Stimulated activated CD4-positive, alpha-beta T cell treated with anti-CD3 and anti-CD28 coated beads, Interleukin-1b, Interleukin-23, amount 100 ng/mL, for 48 hours (primary cell): ENCODE measurements at regions not wholly inside any gene's neighbourhood (a gene's known extent, or its start where the extent isn't known, plus 50 kb on each side); places are given as distances from the start of the nearest gene placed in this dataset.

Source experiments
- DNase-seq: peaks from one replicate; pipeline ENCODE4 v3.0.0-alpha.2; 2020

DNA sequence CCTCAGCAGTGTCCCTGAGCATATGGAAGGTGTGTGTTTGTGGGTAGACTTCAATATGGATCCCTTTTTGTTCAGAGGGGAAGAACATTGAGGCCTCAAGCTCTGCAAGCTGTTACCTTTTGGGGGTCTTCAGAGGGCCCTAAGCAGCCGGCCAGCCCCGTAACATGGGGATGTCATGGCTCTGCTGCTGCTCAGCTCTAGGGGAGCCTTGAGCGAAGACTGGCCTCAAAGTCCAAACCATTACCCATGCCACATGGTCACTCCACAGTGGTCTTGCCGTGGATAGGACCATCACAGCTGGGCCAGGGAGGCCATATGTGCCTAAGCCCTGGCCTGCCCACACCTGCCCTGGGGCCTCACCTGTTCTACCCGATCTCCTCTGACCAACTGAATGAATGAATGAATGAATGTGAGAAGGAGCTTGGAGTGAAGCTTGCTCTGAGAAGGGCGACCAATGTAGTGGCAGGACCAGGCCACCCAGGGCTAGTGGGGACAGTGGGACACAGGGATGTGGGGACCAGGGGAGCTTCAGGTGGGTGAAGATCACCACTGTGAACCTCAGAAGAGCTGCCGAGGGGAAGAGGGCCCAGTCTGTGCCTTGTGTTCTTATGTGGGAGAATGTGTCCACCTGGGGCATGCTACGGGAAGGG is 754.6 kb downstream of the BRD1 start:
- no peak for DNase-seq

DNA sequence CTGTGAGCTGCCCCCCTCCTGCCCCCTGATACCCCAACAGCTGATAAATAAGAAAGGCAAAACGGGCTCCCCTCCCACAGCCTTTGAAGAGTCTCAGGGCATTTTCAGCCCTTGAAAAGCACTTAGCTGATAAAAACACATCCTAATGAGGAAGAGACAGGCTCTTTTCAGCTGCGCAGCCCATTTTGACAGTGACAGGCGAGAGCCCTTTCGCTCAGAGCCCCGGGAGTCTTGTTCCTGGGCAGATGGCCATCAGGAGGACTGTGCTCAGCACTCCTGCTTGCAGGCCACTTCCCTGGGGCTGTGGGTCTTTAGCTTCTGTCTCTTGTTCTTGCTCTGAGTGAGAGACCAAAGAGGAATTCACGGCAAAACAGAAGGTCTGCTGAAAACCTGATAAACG is 757.2 kb downstream of the BRD1 start:
- DNase-seq: no peak

DNA sequence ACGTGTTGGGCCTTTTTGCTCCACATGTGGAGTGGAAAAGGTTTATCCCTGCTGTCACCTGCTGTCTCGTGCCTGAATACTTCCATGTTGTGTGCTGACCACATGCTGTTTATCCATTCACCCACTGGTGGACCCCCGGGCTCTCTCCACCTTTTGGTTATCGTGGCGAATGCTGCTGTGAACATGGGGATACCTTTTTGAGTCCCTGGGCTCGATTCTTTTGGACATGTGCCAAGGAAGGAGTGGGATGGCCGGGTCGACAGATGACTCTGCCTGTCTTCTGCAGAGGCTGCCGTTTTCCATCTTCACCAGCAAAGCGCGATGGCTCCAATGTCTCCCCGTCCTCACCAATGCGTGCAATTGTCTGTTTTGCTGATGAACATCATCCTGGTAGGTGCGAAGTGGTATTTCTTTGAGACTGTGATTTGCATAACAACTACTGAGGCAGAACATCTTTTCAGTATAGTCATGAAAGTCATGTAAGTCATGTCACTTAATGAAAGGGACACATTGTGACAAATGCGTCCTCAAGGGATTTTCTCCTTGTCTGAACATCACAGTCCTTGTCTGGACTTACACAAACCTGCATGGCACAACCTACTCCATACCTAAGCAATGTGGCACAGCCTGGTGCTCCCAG is 758.7 kb downstream of the BRD1 start:
- DNase-seq: no peak

DNA sequence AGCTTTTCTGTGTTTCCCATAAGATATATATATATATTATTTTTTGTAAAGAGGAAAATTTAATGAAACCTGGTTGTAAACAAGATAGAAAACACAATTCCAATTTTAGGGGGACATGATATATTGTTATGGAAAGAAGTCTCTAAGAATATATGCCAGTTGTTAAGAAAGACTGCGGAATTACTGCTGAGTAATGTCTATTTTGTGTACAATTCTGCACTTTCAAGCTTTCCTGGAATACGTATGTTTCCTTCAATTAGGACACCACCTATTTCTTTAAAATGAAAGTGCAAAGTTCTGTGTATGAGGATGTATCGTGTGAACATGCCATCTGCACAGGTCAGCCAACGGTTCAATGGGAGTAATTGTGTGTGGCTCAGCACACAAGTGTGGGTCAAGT is 760.2 kb downstream of the BRD1 start:
- DNase-seq: no peak

DNA sequence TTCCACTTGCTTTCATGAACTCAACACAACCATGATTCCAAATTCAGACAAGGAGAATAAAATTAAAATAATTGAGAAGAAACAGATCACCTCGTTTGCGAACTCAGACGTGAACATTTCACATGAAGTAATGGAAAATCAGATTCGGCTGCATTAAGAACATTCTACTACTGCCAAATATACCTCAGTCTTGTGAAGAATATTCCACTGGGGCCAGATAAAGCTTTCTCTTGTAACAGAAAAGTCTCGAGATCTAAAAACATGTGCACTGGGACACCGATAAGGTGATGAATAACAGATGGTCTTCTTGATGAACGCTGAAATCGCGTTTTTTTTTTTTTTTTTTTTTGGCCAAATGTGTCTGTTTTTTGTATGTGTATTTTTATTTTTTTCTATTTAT is 761.1 kb downstream of the BRD1 start:
- no peak for DNase-seq

DNA sequence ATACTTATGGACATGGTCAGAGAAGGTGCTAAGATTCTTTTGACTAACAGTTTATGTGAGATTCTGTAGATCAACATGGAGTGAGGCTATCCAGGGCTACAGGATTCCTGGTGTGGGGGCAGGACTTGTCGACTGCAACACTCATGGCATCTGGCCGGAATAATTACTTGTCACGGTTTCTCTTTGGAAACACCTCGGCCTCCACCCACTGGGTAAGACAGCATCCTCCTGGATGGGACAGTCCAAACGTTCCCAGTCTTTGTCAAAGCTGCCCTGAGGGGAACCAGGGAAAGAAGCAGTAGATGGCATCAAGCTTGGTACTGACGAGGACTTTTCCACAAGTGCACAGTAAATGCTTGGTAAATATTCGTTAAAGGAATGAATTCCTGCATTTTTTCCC is 762.8 kb downstream of the BRD1 start:
- no peak for DNase-seq

DNA sequence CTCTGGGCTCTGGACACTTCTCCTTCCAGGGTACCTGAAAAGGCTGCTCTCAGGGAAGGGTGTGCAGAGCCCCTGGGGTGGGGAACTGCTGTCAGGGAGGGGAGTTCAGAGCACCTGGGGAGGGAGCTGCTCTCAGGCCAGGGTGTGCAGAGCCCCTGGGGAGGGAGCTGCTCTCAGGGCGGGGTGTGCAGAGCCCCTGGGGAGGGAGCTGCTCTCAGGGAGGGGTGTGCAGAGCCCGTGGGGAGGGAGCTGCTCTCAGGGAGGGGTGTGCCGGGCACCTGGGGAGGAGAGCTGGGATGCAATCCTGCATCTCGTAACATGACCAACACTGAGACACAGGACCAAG is 764.2 kb downstream of the BRD1 start:
- no peak for DNase-seq

DNA sequence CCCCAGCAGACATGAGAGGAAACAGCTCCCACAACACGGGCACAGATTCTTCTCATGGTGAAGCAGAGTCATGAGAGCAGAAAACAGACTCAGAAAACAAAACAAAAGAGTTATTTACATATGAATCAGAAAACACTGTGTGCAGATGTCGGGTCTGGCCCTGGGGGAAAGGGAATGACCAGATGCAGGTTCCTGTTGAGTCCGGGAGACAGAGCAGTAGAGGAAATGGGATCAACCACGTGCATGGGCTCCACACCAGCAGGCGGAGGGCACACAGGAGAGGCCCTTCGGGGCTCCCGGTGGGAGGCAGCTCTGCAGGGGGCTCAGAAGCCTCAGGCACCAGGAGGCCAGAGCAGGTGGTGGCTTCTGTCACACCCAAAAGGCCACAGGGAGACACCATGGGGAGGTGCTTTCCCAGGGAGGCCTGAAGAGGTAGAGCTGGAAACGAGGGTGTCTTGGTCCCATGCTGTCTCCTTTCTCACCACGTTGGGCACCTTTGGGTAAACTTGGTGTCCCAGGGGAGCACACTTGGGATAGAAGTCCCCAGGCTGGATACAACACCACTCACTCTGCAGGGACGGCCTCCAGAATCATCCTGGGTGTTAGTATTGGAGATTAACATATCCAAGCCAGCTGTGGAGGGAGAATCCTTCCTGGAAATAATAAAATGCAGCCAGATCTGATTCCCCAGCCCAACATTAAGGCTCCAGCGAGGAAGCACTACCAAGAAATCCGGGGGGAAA is 764.7 kb downstream of the BRD1 start:
- DNase-seq: no peak

DNA sequence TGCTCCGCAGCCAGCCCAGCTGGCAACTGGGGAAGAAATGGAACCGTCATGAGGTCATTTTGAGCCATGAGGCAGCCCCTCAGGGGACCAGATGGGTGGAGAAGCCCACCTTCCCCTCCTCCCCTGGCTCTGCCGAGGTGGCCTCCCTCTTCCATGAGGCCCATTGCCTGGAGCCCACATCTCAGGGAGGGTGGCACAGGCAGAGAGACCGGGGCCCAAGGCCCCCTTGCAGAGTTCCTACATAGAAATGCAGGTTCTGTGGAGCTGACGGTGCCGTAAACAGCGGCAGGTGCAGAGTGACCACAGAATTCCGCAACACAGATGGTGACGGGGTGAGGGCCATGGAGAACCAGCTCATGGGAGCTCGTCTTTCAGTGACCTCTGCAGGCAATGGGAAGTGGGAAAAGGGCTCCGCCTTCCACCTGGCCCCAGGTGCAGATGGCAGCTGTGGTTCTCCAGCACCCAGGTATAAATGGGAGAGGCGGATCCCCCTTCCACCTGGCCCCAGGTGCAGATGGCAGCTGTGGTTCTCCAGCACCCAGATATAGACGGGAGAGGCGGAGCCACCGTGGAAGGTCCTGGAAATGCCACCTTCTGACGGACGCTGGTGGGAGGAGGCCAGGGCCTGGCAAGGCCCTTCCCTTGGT is 765.4 kb downstream of the BRD1 start:
- DNase-seq: no peak

DNA sequence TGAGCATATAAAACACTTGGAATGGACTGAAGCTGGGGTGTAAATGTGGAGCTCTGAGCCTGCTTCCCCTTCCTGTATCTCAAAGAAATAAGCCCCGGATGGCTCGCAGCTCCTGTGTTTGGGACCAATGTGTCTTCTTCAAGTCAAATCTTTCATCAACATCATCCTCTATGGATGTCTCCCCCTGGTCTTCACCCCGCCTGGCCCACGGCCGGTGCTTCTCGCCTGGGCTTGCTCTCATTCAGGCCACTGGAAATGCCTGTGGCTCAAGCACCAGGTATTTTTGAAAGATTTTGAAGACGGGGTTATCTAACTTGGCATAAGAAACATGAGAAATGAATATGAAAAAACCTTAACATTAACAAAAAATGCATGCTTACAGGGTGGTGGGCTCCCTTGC is 769.8 kb downstream of the BRD1 start:
- no peak for DNase-seq

DNA sequence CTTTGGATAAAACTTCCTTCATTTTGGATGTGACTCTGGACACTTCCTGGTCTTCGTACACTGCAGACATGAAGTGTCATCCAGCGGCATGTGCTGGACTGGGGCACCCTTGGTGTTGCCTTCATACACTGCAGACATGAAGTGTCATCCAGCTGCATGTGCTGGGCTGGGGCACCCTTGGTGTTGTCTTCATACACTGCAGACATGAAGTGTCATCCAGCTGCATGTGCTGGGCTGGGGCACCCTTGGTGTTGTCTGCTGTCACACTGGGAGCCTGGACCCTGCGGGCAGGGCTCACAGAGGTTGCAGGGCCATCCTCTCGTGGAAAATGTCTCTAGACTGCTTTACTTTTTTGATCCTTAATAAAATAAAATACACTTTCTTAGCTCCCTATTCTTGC is 771.4 kb downstream of the BRD1 start:
- DNase-seq: no peak

DNA sequence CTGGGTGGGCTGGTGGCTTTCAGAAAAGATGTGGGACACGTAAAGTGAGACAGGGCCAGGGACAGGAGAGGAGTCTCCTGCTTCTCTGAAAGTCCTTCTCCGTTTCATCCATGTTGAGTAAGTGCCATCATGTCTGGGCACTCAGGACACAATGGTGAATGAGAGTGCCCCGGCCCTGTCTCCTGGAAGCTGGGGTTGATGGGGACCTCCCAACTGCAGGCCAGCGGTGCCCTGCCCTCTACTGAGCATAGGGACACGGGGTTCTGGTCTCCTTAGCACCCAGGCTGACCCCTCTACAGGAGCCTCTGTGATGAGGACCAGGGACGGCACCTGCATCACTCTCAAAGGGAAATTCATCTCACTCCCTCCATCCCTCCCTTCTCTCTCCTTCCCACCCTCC is 772.3 kb downstream of the BRD1 start:
- DNase-seq: no peak

DNA sequence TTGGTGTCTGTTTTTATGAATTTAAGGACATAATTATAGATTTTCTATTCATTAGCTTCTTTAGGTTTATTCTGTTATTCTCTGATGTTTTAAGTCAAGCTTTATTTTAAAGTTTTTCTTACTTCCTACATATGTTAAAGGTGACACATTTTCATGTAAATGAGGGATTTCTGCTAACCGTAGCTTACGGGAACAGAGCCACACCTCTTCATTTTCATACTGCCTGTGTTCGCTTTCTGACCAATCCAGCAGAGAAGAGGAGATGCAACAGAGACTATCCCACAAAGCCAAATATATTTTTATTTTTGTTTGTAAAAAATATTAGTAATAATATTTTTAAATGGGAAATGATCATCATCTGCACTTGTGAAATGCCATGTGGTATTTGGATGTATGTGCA is 774.1 kb downstream of the BRD1 start:
- DNase-seq: no peak

DNA sequence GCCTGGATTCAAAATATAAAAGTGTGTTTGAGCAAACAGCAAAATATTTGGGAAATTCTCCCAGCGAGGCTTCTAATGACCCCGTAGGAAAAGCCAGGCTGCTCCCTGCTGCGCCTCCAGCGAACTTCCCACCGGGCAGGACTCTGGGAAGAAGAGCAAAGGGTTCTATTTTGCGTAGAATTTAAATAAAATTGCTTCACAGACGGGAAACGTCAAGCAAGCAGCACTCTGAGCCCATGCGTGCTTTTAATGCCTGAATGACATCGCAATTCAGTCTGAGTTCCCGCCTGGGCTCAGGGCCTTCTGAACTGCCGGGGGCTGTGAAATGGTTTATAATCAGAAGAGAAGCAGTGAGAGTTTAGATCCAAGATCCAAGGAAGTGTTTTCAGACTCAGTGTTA is 775.1 kb downstream of the BRD1 start:
- DNase-seq: no peak

DNA sequence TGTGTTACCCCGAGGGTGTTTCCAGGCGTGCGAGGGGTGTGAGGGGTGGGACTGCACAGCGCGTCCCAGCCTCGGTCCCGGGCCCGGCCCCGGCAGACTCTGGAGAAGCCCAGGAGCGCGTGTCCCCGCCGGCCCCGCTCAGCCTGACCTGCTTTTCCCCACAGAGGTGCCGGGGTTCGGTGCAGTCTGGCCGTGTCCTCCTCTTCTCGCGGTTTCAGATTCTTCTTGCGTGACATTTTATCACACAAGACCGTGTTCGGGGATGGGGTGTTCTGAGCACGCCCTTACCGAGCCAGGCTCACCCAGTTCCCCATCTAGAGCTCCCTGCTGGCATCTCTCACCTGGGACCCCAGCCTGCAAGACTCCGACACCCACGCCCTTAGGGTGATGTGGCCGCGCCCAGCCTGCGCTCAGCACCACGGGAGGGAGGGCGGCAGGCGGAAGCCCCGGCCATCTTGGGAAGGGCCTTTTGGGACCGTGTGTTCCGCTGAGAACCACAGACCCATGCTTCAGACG is 775.6 kb downstream of the BRD1 start:
- peak; percentile 19 for DNase-seq

DNA sequence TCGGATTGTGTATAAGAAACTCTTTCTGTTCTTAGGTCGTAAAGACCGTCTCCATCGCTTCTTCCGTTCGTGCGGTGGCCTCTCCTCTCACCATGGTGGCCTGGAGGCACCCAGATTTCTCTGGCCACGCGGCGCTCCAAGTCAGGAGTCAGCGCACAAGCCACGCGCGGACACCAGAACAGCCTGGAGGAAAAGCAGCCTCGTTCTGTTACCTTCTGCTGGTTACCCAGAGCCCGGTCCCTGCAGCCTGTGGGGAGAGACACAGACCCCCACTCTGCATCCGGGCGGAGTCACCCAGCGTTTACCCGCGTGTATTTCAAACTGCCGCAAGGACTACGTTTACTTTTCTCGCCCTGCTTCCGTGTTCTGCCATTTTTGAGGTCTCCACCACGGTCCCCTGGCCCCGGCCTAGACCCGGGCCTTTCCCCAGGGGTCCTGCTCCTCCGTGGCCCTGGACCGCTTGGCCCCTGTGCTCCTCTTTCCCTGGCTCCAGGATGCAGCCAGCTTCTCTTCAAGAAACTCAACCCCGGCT is 776.1 kb downstream of the BRD1 start:
- DNase-seq: no peak

DNA sequence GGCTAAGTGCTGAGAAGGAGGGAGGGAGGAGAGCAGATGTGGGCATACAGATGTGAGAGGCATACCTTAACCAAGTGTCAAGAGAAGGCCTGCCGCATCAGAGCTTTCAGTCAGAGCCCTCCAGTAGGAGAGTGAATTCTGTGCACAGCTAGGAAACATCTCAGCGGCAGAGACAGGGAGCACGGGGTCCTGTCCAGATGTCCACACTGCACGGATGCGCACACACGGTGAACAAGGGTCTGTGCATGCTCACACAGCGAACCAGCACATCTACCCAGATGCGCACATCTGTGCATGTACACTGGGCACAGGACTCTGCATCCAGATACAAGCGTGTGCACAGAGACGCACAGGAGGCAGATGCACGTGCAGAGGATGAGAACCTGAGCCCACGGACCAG is 778.0 kb downstream of the BRD1 start:
- DNase-seq: no peak

DNA sequence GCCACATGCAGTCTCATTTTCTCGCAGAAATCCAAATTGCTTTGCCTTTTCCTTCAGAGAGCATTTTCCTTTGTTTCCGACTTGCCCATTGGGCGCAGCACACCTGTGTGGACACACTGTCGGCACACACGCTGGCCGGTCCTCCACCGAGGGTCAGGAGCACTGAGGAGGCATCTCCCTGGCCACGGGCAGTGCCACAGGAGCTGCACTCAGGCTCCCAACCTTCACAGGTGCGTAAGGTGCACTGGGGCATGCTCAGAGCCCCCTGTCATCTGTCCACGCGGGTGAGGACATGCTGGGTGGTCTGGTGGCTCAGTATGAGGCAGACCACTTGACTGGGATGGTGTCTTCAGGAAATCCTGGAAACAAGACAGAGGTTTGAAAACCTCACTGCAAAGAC is 779.1 kb downstream of the BRD1 start:
- DNase-seq: no peak

DNA sequence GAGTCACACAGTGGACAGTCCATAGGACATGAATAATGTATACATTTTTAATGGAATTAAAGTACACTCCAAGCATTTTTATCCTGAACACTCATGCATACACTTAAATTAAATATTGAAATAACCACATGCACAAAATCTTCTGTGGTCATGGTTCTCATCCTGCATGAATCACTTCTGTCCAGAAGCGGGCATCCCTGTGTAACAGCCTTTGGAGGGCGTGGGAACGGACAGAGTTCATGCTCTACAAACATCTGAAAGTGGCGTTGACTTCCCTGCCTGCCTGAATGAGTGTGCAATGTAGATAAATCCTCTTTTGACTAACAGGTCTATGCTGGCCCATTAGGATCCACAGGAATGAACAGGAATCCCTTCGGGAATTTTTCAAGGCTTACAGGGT is 780.2 kb downstream of the BRD1 start:
- no peak for DNase-seq

DNA sequence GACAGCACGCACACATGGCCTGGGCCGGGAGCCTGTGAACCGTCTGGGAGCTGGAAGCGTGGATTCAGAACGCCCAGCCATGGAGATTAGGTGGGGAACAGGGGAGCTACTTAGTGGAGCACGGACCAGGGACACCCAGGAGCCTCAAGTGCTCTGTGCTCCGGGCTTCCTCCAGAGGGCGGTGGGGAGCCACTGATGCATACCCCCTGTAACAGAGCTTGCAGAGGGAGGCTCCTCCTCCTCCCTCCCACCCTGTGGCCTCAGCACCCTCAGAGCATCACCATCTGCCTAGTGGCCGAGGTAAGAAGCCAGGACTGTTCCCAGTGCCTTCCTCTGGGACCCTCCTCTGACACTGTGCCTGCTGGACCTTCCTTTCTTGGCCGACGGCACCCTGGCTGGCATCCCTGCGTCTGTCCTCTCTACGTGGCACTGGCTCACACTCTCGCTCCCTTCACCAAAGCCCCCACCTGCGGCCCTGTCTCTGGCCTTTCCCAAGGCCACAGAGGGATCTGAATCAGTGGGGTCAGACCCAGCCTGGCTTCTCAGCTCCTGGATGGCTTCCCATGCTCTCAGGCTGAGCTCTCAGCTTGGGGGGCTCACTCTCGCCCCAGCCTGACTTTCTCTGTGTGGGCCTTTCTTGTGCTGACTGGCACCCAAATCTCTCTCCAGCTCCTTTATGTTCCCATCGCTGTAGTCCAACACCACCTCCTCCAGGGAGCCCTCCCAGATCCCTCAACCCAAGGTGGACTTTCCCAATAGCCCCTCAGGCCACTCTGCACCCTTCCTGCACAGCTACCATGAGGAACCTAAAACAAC is 780.9 kb downstream of the BRD1 start:
- DNase-seq: peak; percentile 35

DNA sequence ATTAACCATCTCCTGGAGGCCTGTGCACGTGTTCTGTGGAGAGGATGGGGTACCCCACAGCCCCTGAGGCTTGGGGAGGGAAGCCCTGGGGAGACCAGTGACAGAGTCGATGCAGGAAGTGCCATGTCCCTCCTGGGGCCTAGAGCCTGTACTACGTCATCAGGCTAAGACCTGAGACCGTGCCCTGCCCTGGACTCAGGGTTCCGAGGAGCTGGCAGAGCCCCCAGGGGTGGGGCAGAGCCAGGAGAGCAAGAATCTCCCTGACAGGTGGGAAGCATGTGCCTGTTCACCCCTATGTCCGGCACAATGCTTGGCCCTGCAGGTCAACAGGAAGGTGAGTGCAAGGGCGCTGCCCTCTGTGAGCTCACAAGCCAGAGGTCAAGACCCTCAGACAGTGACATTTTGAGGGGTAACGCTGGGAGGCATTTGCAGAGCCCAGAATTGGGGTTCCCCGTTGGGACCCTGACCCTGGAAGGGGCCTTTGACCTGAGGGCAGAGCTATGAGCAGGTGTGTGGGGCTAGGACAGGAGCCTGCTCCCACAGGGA is 781.6 kb downstream of the BRD1 start:
- DNase-seq: no peak

DNA sequence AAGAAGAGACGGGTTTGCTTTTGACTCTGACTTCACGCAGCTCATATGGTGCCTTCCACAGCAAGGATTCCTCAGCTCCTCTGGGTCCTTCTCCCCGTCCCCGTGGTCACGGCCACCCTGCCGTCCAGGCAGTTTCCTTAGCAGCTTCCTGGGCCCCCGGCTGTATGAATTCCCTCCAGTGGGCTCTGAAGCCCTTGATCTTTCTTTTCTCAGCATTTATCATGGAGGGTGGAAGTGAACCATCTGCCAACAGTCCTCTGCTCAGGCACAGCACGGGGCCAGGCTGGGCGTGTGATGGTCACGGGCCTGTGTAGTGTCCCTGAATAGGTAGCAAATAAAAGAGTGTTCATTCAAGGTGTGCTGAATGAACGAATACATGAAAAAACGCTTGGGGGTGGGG is 782.4 kb downstream of the BRD1 start:
- no peak for DNase-seq
